ENCODE measurements at regions not wholly inside any gene's neighbourhood (a gene's known extent, or its start where the extent isn't known, plus 50 kb on each side); places are given as distances from the start of the nearest gene placed in this dataset.
A peak's percentile ranks its signal among the peaks of the same experiment; 100 is the strongest.

DNA sequence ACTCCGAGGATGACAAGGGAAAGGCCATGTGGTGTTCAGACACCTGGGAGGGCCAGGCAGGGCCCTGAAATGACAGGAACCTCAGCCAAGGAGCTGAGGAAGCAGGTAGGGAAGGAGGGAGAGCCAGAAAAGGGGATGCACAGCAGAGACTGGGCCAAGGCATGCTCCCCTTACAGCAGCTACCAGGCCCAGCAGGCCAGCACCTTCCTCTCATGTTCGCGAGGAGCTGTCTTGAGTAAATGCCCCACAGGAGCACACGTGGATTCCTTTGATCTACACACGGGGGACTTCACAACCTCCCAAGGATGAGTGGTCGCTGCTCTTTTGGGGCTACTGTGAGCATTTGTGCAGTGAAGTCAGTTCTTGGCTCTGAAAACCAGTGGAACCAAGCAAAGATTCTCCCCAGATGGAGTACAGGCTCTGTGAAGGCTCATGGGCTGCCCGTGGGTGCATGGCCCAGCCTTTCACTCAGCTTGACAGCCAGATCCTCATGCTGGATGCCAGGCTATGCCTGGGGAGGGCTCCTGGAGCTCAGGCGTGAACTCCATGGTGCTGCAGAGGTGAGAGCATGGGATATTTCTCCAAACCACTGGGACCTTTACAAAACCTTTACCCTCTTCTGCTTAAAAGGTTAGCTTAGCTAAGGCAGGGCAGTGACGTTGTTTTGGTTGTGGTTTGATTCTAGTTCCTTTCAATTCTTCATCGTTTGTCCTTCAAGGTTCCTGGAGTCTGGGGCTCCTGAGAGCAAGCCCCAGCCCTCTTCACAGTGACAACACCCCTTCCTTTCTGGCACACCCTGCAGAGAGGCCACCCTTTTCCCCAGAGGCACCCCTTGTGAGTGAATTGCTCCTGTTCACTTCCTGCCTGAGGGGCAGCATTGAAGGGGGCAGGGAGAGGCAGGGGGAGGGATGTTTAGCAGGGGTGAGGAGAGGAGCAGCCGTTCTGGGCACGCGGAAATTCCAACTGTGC lies 74.2 kb upstream of the ZPBP start:
- Histone ChIP-seq H3K27ac (ENCODE audit: low read length) (no peak overlapping the region), H3K9me3 (ENCODE audit: control insufficient read depth, low read length) (no peaks in the 10 kb centered on the region), H3K4me1 (ENCODE audit: control insufficient read depth, insufficient read depth, low read length) (no peaks in the 10 kb centered on the region), H3K4me3 (ENCODE audit: low read length) (no peak overlapping the region), H3K27me3 (ENCODE audit: control insufficient read depth, insufficient read depth) (no peaks in the 10 kb centered on the region)
- no peak for DNase-seq
- intact Hi-C loops (cut with DNase I) = no loop called here
- 70% methylated on average over 13 of the region's 13 CpGs for WGBS
- no peak for ATAC-seq

DNA sequence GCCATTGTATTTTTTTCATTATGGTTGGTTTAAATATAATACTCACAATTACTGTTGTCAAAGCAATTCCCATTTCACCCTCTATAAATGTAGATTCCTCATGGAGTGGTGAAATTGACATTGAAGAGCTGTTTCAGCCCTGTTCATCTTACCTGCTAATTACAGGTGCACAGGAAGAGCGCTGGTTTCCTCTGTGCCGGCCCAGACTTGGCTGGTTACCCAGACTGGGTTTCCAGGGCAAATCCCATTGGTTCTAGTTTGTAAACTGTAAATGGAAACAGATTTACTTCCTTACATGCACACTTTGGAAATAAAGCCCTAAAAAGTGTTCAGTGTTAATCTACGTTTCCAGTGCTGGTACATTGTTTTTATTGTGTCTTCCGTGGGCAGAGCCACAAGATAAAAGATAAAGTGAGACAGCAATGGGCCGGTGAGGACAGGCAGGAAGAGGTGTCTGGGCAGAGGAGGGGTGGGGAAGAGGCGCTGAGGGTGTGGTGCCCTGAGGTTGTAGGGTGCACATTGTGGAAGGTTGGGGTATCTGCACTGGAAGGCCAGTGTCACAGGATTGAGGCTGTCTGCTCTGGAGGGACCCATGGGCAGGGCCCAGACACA lies 71.6 kb upstream of the ZPBP start:
- no peak overlapping the region for H3K4me3 ChIP-seq (ENCODE audit: low read length)
- intact Hi-C loops (cut with DNase I) = no loop called here
- no peak for DNase-seq
- H3K9me3 ChIP-seq (ENCODE audit: control insufficient read depth, low read length) = no peaks in the 10 kb centered on the region
- H3K27ac ChIP-seq (ENCODE audit: low read length) = no peak overlapping the region
- peak in 1 of 2 donors; percentile 14 for ATAC-seq
- H3K27me3 ChIP-seq (ENCODE audit: control insufficient read depth, insufficient read depth) = no peaks in the 10 kb centered on the region
- no peaks in the 10 kb centered on the region for H3K4me1 ChIP-seq (ENCODE audit: control insufficient read depth, insufficient read depth, low read length)
- WGBS = 56% methylated on average over 6 of the region's 6 CpGs

GRCh38 chr7:50160206-50160605 lies 67.2 kb upstream of the ZPBP start:
- Histone ChIP-seq H3K9me3 (ENCODE audit: control insufficient read depth, low read length) (no peaks in the 10 kb centered on the region), H3K4me1 (ENCODE audit: control insufficient read depth, insufficient read depth, low read length) (no peaks in the 10 kb centered on the region), H3K4me3 (ENCODE audit: low read length) (no peak overlapping the region), H3K27me3 (ENCODE audit: control insufficient read depth, insufficient read depth) (no peaks in the 10 kb centered on the region), H3K27ac (ENCODE audit: low read length) (no peak overlapping the region)
- no peak for DNase-seq
- intact Hi-C loops (cut with DNase I) = no loop called here
- ATAC-seq = no peak
- WGBS = 78% methylated on average over 4 of the region's 4 CpGs

DNA sequence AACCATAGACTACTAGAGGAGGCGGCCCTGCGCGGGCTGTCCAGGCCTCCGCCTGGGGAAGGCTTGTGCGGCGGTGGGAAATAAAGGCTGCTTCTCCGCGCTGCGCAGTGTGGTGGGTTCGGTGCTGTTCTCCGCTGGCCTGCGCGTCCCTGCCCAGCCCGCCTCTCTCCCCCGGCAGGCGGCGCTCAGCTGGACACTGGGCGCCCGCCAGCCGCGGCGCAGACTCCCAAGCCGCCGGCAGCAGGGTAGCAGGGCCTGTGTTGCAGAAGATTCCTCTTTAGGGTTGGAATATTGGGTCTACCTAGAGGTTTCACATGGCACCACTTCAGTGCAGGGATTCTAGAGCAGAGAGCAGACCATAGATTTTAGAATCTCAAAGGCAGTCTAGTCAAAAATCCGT lies 66.1 kb upstream of the ZPBP start:
- no peak for ATAC-seq
- WGBS = 84% methylated on average over 25 of the region's 25 CpGs
- Histone ChIP-seq H3K27me3 (ENCODE audit: control insufficient read depth, insufficient read depth) (no peaks in the 10 kb centered on the region), H3K27ac (ENCODE audit: low read length) (no peak overlapping the region), H3K4me1 (ENCODE audit: control insufficient read depth, insufficient read depth, low read length) (no peaks in the 10 kb centered on the region), H3K4me3 (ENCODE audit: low read length) (no peak overlapping the region), H3K9me3 (ENCODE audit: control insufficient read depth, low read length) (no peaks in the 10 kb centered on the region)
- intact Hi-C loops (cut with DNase I) = no loop called here
- DNase-seq = no peak

GRCh38 chr7:50156706-50157105 lies 63.7 kb upstream of the ZPBP start:
- Histone ChIP-seq H3K27ac (ENCODE audit: low read length) (no peak overlapping the region), H3K9me3 (ENCODE audit: control insufficient read depth, low read length) (no peaks in the 10 kb centered on the region), H3K4me3 (ENCODE audit: low read length) (no peak overlapping the region), H3K27me3 (ENCODE audit: control insufficient read depth, insufficient read depth) (no peaks in the 10 kb centered on the region), H3K4me1 (ENCODE audit: control insufficient read depth, insufficient read depth, low read length) (no peaks in the 10 kb centered on the region)
- WGBS = 45% methylated on average over 5 of the region's 5 CpGs
- intact Hi-C loops (cut with DNase I) = no loop called here
- no peak for DNase-seq
- no peak for ATAC-seq

- no peaks in the 10 kb centered on the region for H3K27me3 ChIP-seq (ENCODE audit: control insufficient read depth, insufficient read depth)
- H3K4me3 ChIP-seq (ENCODE audit: low read length) = no peak overlapping the region
- no peak for DNase-seq
- no peaks in the 10 kb centered on the region for H3K9me3 ChIP-seq (ENCODE audit: control insufficient read depth, low read length)
- no peak overlapping the region for H3K27ac ChIP-seq (ENCODE audit: low read length)
- WGBS = 64% methylated on average over 4 of the region's 4 CpGs
- no peak for ATAC-seq
- intact Hi-C loops (cut with DNase I) = no loop called here
- H3K4me1 ChIP-seq (ENCODE audit: control insufficient read depth, insufficient read depth, low read length) = no peaks in the 10 kb centered on the region
Measured at GRCh38 chr7:50156163-50156562, 63.1 kb upstream of the ZPBP start.

DNA sequence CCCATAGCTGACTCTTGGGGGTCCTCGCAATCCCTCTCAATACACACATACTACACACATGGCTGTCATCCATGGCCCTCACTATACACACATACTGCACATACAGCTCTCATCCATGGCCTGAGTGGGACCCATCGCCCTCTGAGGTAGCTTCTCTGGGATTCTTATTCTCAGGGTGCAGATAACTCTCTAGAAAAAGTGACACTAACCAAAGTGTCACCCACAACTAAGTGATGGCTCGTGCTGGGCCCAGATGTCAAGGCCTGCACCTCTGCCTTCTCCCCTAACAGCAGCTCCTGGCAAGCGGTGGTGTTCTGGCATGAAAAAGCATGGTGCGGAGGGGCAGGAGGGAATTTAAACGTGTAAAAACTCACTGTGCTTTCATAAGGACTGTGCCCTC lies 62.7 kb upstream of the ZPBP start:
- intact Hi-C loops (cut with DNase I) = no loop called here
- Histone ChIP-seq H3K9me3 (ENCODE audit: control insufficient read depth, low read length) (no peaks in the 10 kb centered on the region), H3K4me3 (ENCODE audit: low read length) (no peak overlapping the region), H3K4me1 (ENCODE audit: control insufficient read depth, insufficient read depth, low read length) (no peaks in the 10 kb centered on the region), H3K27ac (ENCODE audit: low read length) (no peak overlapping the region), H3K27me3 (ENCODE audit: control insufficient read depth, insufficient read depth) (no peaks in the 10 kb centered on the region)
- DNase-seq (no peak), ATAC-seq (no peak)
- 85% methylated on average over 6 of the region's 6 CpGs for WGBS

- intact Hi-C loops (cut with DNase I) = no loop called here
- ATAC-seq (no peak), DNase-seq (no peak)
- WGBS = 91% methylated on average over 6 of the region's 6 CpGs
- no peaks in the 10 kb centered on the region for H3K9me3 ChIP-seq (ENCODE audit: control insufficient read depth, low read length)
- H3K4me1 ChIP-seq (ENCODE audit: control insufficient read depth, insufficient read depth, low read length) = no peaks in the 10 kb centered on the region
- no peak overlapping the region for H3K27ac ChIP-seq (ENCODE audit: low read length)
- H3K4me3 ChIP-seq (ENCODE audit: low read length) = no peak overlapping the region
- no peaks in the 10 kb centered on the region for H3K27me3 ChIP-seq (ENCODE audit: control insufficient read depth, insufficient read depth)
Measured at GRCh38 chr7:50153995-50154394, 60.9 kb upstream of the ZPBP start.

DNA sequence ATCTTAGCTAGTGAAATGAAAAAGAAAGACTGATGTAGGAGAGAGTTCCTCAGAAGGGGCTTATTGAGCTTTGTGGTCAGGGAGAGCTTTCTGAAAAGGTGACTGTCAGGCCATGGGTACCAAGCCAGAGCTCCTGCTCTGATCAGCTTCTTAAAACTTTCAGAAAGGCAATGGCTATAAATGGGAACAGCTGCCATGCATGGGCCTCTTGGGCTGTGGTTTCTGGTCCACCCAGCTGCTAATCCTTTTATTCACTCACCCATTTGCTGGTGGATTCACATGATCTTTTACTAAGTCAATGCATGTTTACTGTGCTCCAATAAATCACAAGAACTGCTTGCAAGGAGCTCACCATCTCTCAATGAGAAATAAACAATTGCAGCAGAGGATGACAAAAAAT lies 60.1 kb upstream of the ZPBP start:
- H3K9me3 ChIP-seq (ENCODE audit: control insufficient read depth, low read length) = no peaks in the 10 kb centered on the region
- DNase-seq (no peak), ATAC-seq (no peak)
- H3K4me1 ChIP-seq (ENCODE audit: control insufficient read depth, insufficient read depth, low read length) = no peaks in the 10 kb centered on the region
- no peak overlapping the region for H3K27ac ChIP-seq (ENCODE audit: low read length)
- H3K27me3 ChIP-seq (ENCODE audit: control insufficient read depth, insufficient read depth) = no peaks in the 10 kb centered on the region
- intact Hi-C loops (cut with DNase I) = no loop called here
- no peak overlapping the region for H3K4me3 ChIP-seq (ENCODE audit: low read length)

GRCh38 chr7:50152486-50152885 lies 59.4 kb upstream of the ZPBP start:
- no peak for ATAC-seq
- Histone ChIP-seq H3K27ac (ENCODE audit: low read length) (no peak overlapping the region), H3K4me3 (ENCODE audit: low read length) (no peak overlapping the region), H3K4me1 (ENCODE audit: control insufficient read depth, insufficient read depth, low read length) (no peaks in the 10 kb centered on the region), H3K27me3 (ENCODE audit: control insufficient read depth, insufficient read depth) (no peaks in the 10 kb centered on the region), H3K9me3 (ENCODE audit: control insufficient read depth, low read length) (no peaks in the 10 kb centered on the region)
- intact Hi-C loops (cut with DNase I) = no loop called here
- WGBS = 82% methylated on average over 8 of the region's 8 CpGs
- no peak for DNase-seq

DNA sequence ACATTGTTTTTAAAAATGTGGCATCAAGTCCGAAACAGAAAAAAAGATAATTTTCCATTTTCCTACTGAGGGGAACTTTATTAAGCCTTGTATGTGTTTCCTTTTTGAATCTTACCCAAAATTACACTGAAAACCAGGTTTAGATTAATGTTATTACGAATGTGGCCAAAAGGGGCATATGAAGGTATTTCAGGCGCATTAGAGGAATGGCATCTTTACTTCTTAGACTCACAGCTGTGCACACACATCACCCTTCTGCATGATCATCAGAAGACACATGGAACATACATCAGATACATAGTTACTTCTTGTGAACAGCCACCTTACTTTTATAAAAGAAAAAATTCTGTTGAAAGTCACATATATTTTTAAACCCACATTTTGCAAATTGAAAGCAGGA lies 58.6 kb upstream of the ZPBP start:
- Histone ChIP-seq H3K4me3 (ENCODE audit: low read length) (no peak overlapping the region), H3K27me3 (ENCODE audit: control insufficient read depth, insufficient read depth) (no peaks in the 10 kb centered on the region), H3K27ac (ENCODE audit: low read length) (no peak overlapping the region), H3K9me3 (ENCODE audit: control insufficient read depth, low read length) (no peaks in the 10 kb centered on the region), H3K4me1 (ENCODE audit: control insufficient read depth, insufficient read depth, low read length) (no peaks in the 10 kb centered on the region)
- intact Hi-C loops (cut with DNase I) = no loop called here
- 53% methylated on average over 3 of the region's 3 CpGs for WGBS
- DNase-seq (no peak), ATAC-seq (no peak)
